ENCODE measurements at regions not wholly inside any gene's neighbourhood (a gene's known extent, or its start where the extent isn't known, plus 50 kb on each side); places are given as distances from the start of the nearest gene placed in this dataset.

- ATAC-seq = no peak
- TF ChIP-seq TSHZ2 (CRISPR knock-in tag; IDR thresholded peaks at IDR 0.05) (no peak), ISL1 (CRISPR knock-in tag; IDR thresholded peaks at IDR 0.05) (no peak), ZFP30 (CRISPR knock-in tag; IDR thresholded peaks at IDR 0.05) (no peak), RARB (CRISPR knock-in tag; IDR thresholded peaks at IDR 0.05) (no peak)
These were observed 166.5 kb upstream of the RGMB start for GRCh38 chr5:98606961-98607360.

GRCh38 chr5:98608052-98608451, 165.4 kb upstream of the RGMB start:
- no peak for ATAC-seq
- no peak for TF ChIP-seq TOX (CRISPR knock-in tag; IDR thresholded peaks at IDR 0.05; ENCODE audit: borderline replicate concordance)
- no peak for TF ChIP-seq ZNF70 (CRISPR knock-in tag; IDR thresholded peaks at IDR 0.05)
- TF ChIP-seq ZNF565 (CRISPR knock-in tag; conservative IDR thresholded peaks at IDR 0.05; ENCODE audit: low read depth) = no peak
- no peak for TF ChIP-seq TCF4 (CRISPR knock-in tag; IDR thresholded peaks at IDR 0.05; ENCODE audit: borderline replicate concordance)
- TF ChIP-seq CSDC2 (CRISPR knock-in tag; IDR thresholded peaks at IDR 0.05) = no peak
- no peak for TF ChIP-seq POU6F1 (CRISPR knock-in tag; IDR thresholded peaks at IDR 0.05; ENCODE audit: borderline replicate concordance, low read depth)
- no peak for TF ChIP-seq TSHZ2 (CRISPR knock-in tag; IDR thresholded peaks at IDR 0.05)
- no peak for TF ChIP-seq PPARA (CRISPR knock-in tag; IDR thresholded peaks at IDR 0.05; ENCODE audit: borderline replicate concordance)
- no peak for TF ChIP-seq CSRNP3 (CRISPR knock-in tag; IDR thresholded peaks at IDR 0.05)
- no peak for TF ChIP-seq ZC3H10 (CRISPR knock-in tag; IDR thresholded peaks at IDR 0.05)
- TF ChIP-seq ZFP3 (CRISPR knock-in tag; IDR thresholded peaks at IDR 0.05) = no peak
- no peak for TF ChIP-seq GLIS3 (CRISPR knock-in tag; IDR thresholded peaks at IDR 0.05)
- no peak for TF ChIP-seq CREB5 (CRISPR knock-in tag; IDR thresholded peaks at IDR 0.05; ENCODE audit: low read depth)
- no peak for TF ChIP-seq ARNTL (CRISPR knock-in tag; IDR thresholded peaks at IDR 0.05; ENCODE audit: borderline replicate concordance, low read depth)
- no peak for TF ChIP-seq OSR1 (CRISPR knock-in tag; IDR thresholded peaks at IDR 0.05)
- TF ChIP-seq BACH2 (CRISPR knock-in tag; IDR thresholded peaks at IDR 0.05; ENCODE audit: borderline replicate concordance) = no peak
- no peak for TF ChIP-seq PATZ1 (CRISPR knock-in tag; IDR thresholded peaks at IDR 0.05; ENCODE audit: borderline replicate concordance)
- TF ChIP-seq ZNF8 (CRISPR knock-in tag; IDR thresholded peaks at IDR 0.05) = no peak
- TF ChIP-seq ESRRG (CRISPR knock-in tag; IDR thresholded peaks at IDR 0.05) = no peak
